ENCODE measurements at regions not wholly inside any gene's neighbourhood (a gene's known extent, or its start where the extent isn't known, plus 50 kb on each side); places are given as distances from the start of the nearest gene placed in this dataset.

DNA sequence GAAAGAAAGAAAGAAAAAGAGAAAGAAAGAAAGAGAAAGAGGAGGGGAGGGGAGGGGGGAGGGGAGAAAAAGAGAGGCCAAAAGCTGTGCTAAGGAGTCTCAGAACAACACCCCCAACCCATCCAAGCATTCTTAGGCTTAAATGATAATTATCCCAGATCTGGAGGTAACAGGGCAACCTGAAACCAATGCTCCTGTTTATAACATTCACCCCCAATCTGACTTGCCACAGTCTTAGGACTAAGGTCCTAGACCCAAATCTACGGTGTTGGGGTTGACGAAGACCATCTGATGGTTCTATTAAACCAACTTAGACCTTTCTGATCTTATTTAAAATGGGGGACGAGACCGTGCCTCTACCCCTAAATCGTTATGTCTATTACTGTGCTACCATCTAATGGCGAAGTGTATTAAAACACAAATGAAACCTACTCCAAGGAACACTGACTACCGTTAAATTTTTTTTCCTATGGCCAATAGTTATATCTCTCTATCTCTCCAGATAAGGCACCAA, 119.3 kb upstream of the CDC42BPA start:
- TF ChIP-seq, protein P1, sequence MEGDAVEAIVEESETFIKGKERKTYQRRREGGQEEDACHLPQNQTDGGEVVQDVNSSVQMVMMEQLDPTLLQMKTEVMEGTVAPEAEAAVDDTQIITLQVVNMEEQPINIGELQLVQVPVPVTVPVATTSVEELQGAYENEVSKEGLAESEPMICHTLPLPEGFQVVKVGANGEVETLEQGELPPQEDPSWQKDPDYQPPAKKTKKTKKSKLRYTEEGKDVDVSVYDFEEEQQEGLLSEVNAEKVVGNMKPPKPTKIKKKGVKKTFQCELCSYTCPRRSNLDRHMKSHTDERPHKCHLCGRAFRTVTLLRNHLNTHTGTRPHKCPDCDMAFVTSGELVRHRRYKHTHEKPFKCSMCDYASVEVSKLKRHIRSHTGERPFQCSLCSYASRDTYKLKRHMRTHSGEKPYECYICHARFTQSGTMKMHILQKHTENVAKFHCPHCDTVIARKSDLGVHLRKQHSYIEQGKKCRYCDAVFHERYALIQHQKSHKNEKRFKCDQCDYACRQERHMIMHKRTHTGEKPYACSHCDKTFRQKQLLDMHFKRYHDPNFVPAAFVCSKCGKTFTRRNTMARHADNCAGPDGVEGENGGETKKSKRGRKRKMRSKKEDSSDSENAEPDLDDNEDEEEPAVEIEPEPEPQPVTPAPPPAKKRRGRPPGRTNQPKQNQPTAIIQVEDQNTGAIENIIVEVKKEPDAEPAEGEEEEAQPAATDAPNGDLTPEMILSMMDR (IDR thresholded peaks at IDR 0.05; ENCODE audit: insufficient read depth, low read length), result no peak
- TF ChIP-seq POLR2AphosphoS5 (IDR thresholded peaks at IDR 0.05; ENCODE audit: low read depth) (no peak), GABPA (IDR thresholded peaks at IDR 0.05; ENCODE audit: low read depth) (no peak)
- TF ChIP-seq, protein P2, sequence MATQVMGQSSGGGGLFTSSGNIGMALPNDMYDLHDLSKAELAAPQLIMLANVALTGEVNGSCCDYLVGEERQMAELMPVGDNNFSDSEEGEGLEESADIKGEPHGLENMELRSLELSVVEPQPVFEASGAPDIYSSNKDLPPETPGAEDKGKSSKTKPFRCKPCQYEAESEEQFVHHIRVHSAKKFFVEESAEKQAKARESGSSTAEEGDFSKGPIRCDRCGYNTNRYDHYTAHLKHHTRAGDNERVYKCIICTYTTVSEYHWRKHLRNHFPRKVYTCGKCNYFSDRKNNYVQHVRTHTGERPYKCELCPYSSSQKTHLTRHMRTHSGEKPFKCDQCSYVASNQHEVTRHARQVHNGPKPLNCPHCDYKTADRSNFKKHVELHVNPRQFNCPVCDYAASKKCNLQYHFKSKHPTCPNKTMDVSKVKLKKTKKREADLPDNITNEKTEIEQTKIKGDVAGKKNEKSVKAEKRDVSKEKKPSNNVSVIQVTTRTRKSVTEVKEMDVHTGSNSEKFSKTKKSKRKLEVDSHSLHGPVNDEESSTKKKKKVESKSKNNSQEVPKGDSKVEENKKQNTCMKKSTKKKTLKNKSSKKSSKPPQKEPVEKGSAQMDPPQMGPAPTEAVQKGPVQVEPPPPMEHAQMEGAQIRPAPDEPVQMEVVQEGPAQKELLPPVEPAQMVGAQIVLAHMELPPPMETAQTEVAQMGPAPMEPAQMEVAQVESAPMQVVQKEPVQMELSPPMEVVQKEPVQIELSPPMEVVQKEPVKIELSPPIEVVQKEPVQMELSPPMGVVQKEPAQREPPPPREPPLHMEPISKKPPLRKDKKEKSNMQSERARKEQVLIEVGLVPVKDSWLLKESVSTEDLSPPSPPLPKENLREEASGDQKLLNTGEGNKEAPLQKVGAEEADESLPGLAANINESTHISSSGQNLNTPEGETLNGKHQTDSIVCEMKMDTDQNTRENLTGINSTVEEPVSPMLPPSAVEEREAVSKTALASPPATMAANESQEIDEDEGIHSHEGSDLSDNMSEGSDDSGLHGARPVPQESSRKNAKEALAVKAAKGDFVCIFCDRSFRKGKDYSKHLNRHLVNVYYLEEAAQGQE (IDR thresholded peaks at IDR 0.05; ENCODE audit: insufficient replicate concordance, low read depth), result no peak

All from HL-60 (cell line).